Thoracic aorta (tissue), 2 donors: ENCODE measurements at regions not wholly inside any gene's neighbourhood (a gene's known extent, or its start where the extent isn't known, plus 50 kb on each side); places are given as distances from the start of the nearest gene placed in this dataset.

ENCODE experiments used
- ATAC-seq: fragments of 150-250 bp; one replicate; pipeline ENCODE4 v1.8.0; 2017; ENCODE audit warnings: low read depth; ENCODE audit not compliant: insufficient number of reproducible peaks, low FRiP score
- DNase-seq: peaks from one replicate; pipeline ENCODE4 v3.0.0-alpha.2; 2020; ENCODE audit warnings: low spot score
- H3K27ac ChIP-seq, 2 donors: fragments of 200-600 bp; sonication (generic); 1 replicate in 1 of 2; 2 replicates in 1 of 2; pipeline ENCODE4 v1.5.1; 2016; ENCODE audit warnings: mild to moderate bottlenecking in 2 of 2, moderate library complexity in 2 of 2
- H3K27me3 ChIP-seq: fragments of 200-600 bp; sonication (generic); replicated peaks from 2 replicates; pipeline ENCODE4 v1.6.0; 2016; ENCODE audit warnings: mild to moderate bottlenecking; ENCODE audit not compliant: insufficient read depth
- H3K36me3 ChIP-seq: fragments of 200-600 bp; sonication (generic); one replicate; pipeline ENCODE4 v1.5.1; 2016
- H3K4me1 ChIP-seq, 2 donors: fragments of 200-600 bp; sonication (generic); 1 replicate in 1 of 2; 2 replicates in 1 of 2; pipeline versions ENCODE4 v1.5.1 to v1.6.0; 2016; ENCODE audit warnings: low read depth in 2 of 2, mild to moderate bottlenecking in 1 of 2; ENCODE audit not compliant: control insufficient read depth in 1 of 2
- H3K4me3 ChIP-seq: fragments of 200-600 bp; sonication (generic); 2 replicates; pipeline ENCODE4 v1.5.1; 2016; ENCODE audit warnings: mild to moderate bottlenecking
- H3K9me3 ChIP-seq: fragments of 200-600 bp; sonication (generic); 2 replicates; pipeline ENCODE4 v1.5.1; 2016
- CTCF ChIP-seq: fragments of 200-600 bp; sonication (generic); IDR thresholded peaks from one replicate; pipeline ENCODE4 v1.5.1; 2019; ENCODE audit warnings: antibody characterized with exemption

GRCh38 chr13:105591277-105591676, 944.2 kb downstream of the EFNB2 start:
- ATAC-seq, result no peak
- no peak for DNase-seq
- no peaks in the 10 kb centered on the region for H3K9me3 ChIP-seq
- no peak for TF ChIP-seq CTCF
- no peaks in the 10 kb centered on the region for H3K4me1 ChIP-seq
- no peak overlapping the region for H3K27ac ChIP-seq
- no peaks in the 10 kb centered on the region for H3K36me3 ChIP-seq
- no peak overlapping the region for H3K4me3 ChIP-seq
- H3K27me3 ChIP-seq, result no peaks in the 10 kb centered on the region

GRCh38 chr13:105587786-105588185, 947.7 kb downstream of the EFNB2 start:
- Histone ChIP-seq H3K27ac (no peak overlapping the region), H3K4me1 (no peaks in the 10 kb centered on the region), H3K36me3 (no peaks in the 10 kb centered on the region), H3K9me3 (no peaks in the 10 kb centered on the region), H3K4me3 (no peak overlapping the region), H3K27me3 (no peaks in the 10 kb centered on the region)
- TF ChIP-seq CTCF, result no peak
- DNase-seq (no peak), ATAC-seq (no peak)

GRCh38 chr13:105579821-105580710, 955.4 kb downstream of the EFNB2 start:
- no peak for TF ChIP-seq CTCF
- ATAC-seq, result no peak
- peaks cover 0 to 11% of the 10 kb centered on the region in 2 donors for H3K4me1 ChIP-seq

GRCh38 chr13:105573136-105573535, 962.3 kb downstream of the EFNB2 start:
- no peaks in the 10 kb centered on the region for H3K9me3 ChIP-seq
- H3K27ac ChIP-seq, result no peak overlapping the region
- ATAC-seq, result no peak
- no peak for DNase-seq
- no peak overlapping the region for H3K4me3 ChIP-seq
- H3K36me3 ChIP-seq, result no peaks in the 10 kb centered on the region
- TF ChIP-seq CTCF, result no peak
- H3K4me1 ChIP-seq, result no peaks in the 10 kb centered on the region
- no peaks in the 10 kb centered on the region for H3K27me3 ChIP-seq

More at GRCh38 chr13:105579821-105580710, 955.4 kb downstream of the EFNB2 start:
- no peaks in the 10 kb centered on the region for H3K27me3 ChIP-seq
- H3K27ac ChIP-seq, result no peak overlapping the region
- H3K4me3 ChIP-seq, result no peak overlapping the region
- H3K36me3 ChIP-seq, result no peaks in the 10 kb centered on the region
- no peaks in the 10 kb centered on the region for H3K9me3 ChIP-seq
- no peak for DNase-seq

GRCh38 chr13:105572401-105572800, 963.1 kb downstream of the EFNB2 start:
- H3K36me3 ChIP-seq, result no peaks in the 10 kb centered on the region
- H3K27ac ChIP-seq, result no peak overlapping the region
- DNase-seq, result no peak
- no peaks in the 10 kb centered on the region for H3K27me3 ChIP-seq
- no peaks in the 10 kb centered on the region for H3K9me3 ChIP-seq
- ATAC-seq, result no peak
- TF ChIP-seq CTCF, result no peak
- no peak overlapping the region for H3K4me3 ChIP-seq
- H3K4me1 ChIP-seq, result no peaks in the 10 kb centered on the region
